Non-pigmented ciliary epithelial cell (primary cell): ENCODE measurements at regions not wholly inside any gene's neighbourhood (a gene's known extent, or its start where the extent isn't known, plus 50 kb on each side); places are given as distances from the start of the nearest gene placed in this dataset.
"Not testable (repeated sequence)": the region's sequence is repeated elsewhere in the genome, so short reads cannot be mapped to it uniquely, and the experiment has no call there.

ENCODE experiments used
- DNase-seq: peaks from one replicate; pipeline ENCODE4 v3.0.0-alpha.2; 2010; ENCODE audit warnings: low read depth

DNA sequence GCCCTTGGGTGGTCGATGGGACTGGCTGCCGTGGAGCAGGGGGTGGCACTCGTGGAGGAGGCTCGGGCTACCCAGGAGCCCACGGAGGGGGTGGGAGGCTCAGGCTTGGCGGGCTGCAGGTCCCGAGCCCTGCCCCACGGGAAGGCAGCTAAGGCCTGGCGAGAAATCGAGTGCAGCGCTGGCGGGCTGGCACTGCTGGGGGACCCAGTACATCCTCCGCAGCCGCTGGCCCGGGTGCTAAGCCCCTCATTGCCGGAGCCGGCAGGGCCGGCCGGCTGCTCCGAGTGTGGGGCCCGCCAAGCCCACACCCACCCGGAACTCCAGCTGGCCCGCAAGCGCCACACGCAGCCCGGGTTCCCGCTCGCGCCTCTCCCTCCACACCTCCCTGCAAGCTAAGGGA, 435.6 kb downstream of the RWDD3 start:
- not testable (repeated sequence) for DNase-seq

GRCh38 chr1:95671098-95671497, 437.1 kb downstream of the RWDD3 start:
- no peak for DNase-seq

DNA sequence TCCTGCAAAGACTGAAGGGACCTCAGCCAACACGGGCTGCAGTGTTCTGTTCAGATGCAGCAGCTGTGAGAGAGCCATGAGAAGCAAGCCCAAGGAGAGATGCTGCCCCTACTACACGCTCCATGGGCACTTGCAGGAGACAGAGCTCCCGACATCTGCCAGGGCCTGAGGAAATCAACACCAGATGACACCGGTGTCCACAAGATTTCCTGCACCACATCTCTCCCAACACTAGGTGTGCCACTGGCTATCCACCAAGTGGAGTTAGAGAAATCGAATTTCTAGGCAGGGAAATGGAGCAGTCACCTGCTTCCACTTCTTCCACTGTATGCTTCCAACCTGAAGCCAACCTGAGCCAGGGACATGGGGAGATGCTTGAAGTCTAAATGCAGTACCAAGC, 445.3 kb downstream of the RWDD3 start:
- DNase-seq: no peak

DNA sequence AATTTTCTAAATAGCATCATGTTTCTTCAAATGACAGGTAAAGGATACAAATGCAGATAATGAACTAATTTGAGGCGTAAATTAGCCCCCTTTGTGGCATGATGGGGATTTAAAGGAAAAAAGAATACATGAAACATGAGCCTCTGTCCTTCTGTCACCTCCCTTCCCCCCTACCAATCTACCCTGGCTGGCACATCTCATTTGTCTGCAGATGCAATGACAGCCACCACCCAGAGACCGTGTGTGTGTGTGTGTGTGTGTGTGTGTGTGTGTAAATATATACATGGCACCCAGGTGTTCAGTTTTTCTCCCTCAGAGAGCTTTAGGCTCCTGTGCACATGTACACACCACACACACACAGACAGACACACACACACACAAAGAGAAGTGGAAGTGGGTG, 451.1 kb downstream of the RWDD3 start:
- no peak for DNase-seq

GRCh38 chr1:95686217-95686616, 452.2 kb downstream of the RWDD3 start:
- no peak for DNase-seq

- no peak for DNase-seq
These were observed 465.3 kb downstream of the RWDD3 start for GRCh38 chr1:95699149-95699953.

DNA sequence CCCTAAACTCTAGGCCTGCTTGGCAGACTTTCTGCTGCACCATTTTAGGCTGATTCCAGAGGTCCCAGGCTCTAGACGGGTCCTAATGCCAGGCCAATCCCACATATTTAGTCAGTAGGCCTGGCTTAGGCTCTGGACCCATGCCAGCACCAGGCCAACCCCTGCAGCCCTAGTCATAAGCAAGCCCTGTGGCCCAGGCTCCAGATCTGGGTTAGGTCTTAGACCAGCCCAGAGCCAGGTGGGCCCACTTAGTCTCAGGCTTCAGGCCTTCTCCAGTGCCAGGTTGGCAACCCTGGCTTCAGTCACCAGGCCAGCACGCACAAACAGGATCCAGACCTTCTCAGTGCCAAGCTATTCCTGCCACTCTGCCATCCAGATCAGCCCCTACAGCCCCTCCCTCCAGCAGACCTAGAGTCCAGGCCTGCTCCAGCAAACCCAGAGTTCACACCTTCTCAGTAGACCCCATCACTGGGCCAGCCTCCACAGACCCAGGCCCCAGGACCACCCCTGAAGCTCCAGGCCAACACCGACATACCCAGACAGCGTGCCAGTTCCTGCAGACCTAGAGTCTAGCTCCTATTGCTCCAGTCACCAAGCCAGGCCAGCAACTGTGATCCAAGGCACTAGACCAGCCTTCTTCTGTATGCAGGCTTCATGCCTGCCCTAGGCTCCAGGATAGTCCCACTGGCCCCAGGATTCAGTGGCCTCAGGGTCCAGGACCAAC, 467.6 kb downstream of the RWDD3 start:
- no peak for DNase-seq

- DNase-seq: no peak
These were observed 469.0 kb downstream of the RWDD3 start for GRCh38 chr1:95703046-95703445.

DNA sequence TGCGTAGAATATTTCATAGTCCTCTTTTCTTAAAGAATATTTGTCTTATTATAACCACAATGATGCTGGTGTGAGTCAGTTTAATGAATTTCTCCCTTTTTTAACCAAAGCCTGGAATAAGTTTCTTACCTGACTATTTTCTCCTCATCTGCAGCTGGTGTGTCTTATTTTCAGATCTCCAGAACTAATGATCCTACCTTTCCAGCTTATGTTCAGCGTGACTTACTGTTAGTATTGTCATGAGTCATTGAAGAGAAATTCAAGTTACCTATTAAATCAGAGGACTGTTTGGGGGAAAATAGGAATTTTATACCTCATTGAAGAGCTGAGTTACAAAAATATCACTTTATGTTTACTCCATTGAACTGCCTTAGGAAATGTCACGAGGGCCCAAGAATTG, 482.1 kb downstream of the RWDD3 start:
- DNase-seq: no peak

DNA sequence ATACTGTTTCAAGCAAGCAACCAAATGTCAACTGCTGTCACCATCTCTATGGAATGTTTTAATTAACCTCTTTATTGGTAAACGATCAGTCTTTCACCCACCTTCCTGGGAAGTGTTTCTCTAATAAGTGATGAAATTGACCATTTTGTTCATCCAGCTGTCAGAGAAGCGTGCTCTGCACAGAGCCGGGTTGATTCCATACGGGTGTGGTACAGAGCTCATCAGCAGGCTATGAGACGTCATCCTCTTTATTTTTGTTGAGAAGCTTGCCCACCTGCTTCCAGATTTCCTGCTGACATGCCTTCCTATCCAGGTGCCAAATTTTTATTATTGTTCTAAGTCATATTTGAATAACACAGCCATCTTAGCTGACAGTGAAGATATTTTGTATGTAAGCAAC, 482.5 kb downstream of the RWDD3 start:
- no peak for DNase-seq

- DNase-seq: no peak
These were observed 489.3 kb downstream of the RWDD3 start for GRCh38 chr1:95723346-95723745.

- DNase-seq: no peak
These were observed 494.8 kb downstream of the RWDD3 start for GRCh38 chr1:95728841-95729240.

DNA sequence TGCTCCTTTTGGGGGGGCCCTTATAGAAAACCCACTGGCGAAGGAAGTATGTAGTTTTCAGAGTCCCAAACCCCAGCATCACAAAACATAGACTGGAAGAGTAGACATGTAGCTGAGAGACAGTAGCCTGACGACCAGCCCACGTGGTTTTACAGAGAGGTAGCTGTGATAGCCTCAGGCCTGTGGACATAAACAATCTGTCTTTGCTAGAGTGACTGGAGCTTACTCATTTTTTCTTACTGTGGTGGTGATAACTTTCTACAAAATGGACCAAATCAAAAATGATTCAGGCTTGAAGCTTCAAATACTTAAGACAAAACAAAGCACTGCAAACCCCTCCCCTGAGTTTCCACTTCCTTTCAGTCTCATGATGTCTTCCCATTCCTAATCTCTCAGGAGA, 497.0 kb downstream of the RWDD3 start:
- DNase-seq: no peak

- no peak for DNase-seq
These were observed 497.5 kb downstream of the RWDD3 start for GRCh38 chr1:95731466-95731865.

- no peak for DNase-seq
These were observed 499.0 kb downstream of the RWDD3 start for GRCh38 chr1:95733031-95733430.

GRCh38 chr1:95733671-95734070, 499.7 kb downstream of the RWDD3 start:
- DNase-seq: no peak

DNA sequence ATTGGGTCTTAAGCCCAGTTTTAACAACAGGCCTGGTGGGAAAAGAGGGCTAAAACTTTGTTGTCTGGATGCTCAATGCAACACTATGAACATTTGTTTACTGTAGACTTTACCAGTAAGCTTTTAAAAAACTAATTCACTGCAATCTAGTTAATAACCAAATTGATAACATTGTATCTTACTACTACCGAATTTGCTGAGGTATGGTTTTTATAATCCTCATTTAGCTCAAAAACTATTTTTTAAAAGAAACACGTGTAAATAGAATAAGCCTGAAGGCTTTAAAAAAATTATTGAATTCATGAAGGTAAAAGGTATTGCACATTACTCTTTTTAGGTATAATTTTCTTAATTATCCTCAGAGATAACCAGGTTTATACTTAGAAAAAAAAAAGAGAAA, 500.6 kb downstream of the RWDD3 start:
- no peak for DNase-seq

GRCh38 chr1:95742591-95743089, 508.6 kb downstream of the RWDD3 start:
- DNase-seq: peak; percentile 10

DNA sequence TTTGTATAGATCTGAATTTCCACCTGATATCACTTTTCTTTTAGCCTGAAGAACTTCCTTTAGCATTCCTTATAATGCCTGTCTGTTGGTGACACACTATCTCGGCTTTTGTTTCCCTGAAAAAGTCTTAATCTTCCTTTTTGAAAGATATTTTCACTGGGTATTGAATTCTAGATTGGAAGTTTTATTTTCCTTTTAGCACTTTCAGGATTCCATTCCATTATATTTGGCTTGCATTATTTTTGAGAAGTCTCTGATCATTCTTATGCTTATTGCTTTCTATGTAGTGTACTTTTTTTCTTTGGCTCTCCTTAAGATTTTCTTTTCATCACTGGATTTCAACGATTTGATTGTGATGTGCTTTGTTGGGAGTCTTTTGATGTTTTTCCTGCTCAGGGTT, 510.7 kb downstream of the RWDD3 start:
- no peak for DNase-seq

DNA sequence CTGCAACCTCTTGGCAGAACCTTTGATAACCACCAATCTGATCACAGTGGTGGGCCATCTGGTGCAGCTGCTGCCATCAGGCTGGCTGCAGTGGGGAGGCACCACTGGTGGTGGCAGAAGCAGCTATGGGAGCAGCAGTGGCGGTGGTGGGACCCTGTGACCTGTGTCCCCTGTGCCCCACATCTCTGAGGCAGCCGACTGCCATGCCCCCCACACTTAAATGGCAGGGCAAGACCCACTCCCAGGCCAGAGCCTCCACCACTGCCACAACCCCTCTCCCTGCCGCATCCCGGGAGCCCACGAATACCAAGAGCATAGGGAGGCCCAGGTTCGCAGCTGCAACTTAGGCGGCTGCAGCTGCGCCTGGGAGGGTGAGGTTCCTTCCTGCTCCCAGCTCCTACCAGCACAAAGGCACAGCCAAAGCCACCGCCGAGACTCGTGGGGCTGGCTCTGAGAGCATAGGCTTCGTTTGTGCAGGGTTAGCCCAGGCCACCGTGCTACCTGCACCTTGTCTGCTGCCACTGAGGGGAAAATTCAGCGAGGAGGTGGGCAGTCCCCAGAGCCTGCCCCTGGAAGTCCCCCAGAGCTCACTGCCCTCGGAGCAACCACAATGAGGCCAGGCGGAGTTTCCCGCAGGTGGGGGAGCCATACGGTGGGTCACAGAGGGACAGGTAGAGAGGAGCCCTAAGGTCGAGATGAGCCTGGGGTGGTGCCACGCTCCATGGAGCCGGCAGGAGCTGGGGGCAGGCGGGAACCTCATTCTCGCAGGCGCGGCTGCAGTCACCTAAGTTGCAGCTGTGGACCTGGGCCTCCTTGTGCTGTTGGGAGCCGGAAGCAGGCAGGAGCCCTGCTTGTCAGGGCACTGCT, 518.7 kb downstream of the RWDD3 start:
- no peak for DNase-seq

GRCh38 chr1:95753382-95754016, 519.5 kb downstream of the RWDD3 start:
- DNase-seq: no peak

- DNase-seq: no peak
These were observed 520.4 kb downstream of the RWDD3 start for GRCh38 chr1:95754412-95754811.
